Body of pancreas (tissue), 4 donors: ENCODE measurements at regions not wholly inside any gene's neighbourhood (a gene's known extent, or its start where the extent isn't known, plus 50 kb on each side); places are given as distances from the start of the nearest gene placed in this dataset.

Experiments used
- CTCF ChIP-seq, 7 experiments: fragments of 450-650 bp in 4 of 7; fragments of 200-600 bp in 3 of 7; sonication (generic) in 3 of 7; IDR thresholded peaks; one replicate each; pipeline ENCODE4 v1.5.1; 2016 to 2019; ENCODE audit warnings: antibody characterized with exemption in 7 of 7
- POLR2A ChIP-seq, 3 donors: fragments of 450-650 bp; IDR thresholded peaks; one replicate each; pipeline ENCODE4 v1.6.1; 2016; ENCODE audit warnings: antibody characterized with exemption in 3 of 3, mild to moderate bottlenecking in 2 of 3

GRCh38 chr2:79327460-79327859 is 167.9 kb upstream of the REG3A start:
- TF ChIP-seq CTCF (IDR thresholded peaks at IDR 0.05) (peak in 1 of 7 experiments; percentile 9), POLR2A (IDR thresholded peaks at IDR 0.05) (no peak)
